NCI-H2107 treated with DMSO at 0.1 percent for 48 hours (cell line): ENCODE measurements at regions not wholly inside any gene's neighbourhood (a gene's known extent, or its start where the extent isn't known, plus 50 kb on each side); places are given as distances from the start of the nearest gene placed in this dataset.
"Not testable (repeated sequence)": the region's sequence is repeated elsewhere in the genome, so short reads cannot be mapped to it uniquely, and the experiment has no call there.

ENCODE experiments used
- DNase-seq: peaks from one replicate; lab custom pipeline; 2025; ENCODE audit not compliant: unreplicated experiment; lab: John Stamatoyannopoulos, UW

DNA sequence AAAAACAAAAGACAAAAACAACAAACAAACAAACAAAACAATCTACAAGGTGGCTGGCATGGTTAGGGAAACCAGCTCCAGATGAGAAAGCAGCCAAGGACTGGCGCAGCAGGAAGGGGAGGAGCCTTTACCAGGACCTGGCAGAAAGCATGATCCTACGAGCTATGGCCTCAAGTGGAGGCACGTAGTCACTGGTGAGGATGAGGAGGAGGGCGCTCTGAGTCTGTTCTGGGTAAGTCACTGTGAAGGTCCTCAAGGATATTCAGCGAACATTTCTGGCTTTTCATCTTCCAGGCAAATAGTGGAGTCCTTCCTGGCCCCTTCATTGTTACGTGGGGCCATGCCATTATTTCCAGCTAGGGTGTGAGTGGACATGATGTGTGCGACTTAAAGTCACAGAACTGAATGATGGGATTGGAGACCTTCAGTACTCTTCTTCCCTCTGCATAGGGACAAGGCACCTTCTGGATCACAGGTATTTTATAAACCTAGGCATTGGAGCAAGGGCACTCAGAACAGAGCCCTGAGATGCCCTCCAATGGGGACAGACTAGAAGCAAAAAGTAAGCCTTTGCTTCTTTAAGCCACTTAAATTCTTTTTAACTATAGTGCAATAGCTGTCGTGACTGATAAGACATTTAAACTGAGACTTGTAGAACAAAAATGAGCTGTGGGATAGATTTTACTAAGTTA lies 771.3 kb downstream of the RAB28 start:
- DNase-seq: no peak

DNA sequence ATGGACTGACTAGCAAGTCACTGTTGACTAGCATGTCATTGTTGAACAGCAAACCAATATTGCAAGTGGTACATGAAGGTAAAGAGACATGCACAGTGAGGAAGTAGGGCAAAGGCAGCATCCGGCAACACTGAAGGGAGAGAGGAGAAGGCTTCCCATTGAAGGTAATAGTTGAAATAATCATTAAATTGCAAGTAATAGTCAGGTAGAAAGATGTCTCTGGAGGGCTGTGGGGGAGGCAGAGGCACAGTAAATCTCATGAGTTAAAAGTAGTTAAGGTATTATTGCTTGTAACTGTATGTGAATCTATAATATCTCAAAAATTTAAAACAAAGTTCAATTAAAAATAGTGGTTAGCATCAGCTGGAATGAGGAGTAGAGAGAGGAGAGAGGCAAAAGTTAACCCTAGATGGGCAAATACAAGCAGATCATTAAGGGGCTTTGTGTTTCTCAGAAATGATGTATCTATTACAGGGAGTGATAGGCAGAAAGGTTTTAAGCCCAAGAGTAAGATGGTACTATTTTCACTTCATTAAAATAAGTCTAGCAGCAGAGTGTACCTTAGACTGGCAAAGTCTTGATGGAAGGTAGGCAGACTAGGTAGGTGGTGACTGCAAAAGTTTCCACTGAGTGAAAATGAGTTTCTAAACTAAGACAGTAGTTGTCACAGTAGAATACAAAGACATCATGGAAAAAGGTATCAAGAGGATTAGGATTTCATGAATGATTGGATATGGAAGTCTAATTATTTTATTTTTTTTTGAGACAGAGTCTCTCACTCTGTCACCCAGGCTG lies 776.6 kb downstream of the RAB28 start:
- no peak for DNase-seq

DNA sequence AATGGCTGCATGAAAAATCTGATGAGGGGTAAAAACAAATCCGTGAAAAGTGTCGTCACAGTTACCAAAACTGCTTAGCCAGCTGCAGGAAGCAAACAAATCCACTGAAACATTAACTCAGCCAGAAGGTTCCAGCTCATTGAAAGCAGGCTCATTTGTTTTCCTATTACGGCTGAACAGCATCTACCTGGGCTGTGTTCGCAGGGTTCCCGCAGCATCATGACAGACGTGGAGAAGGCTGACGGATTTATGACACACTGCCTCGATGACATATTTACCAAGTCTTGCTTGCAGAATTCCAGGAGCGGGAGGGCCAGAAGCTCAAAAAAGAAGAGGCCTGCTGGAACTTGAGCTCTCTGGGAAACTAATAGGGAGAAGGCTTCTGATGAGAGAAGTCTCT lies 781.1 kb downstream of the RAB28 start:
- no peak for DNase-seq

DNA sequence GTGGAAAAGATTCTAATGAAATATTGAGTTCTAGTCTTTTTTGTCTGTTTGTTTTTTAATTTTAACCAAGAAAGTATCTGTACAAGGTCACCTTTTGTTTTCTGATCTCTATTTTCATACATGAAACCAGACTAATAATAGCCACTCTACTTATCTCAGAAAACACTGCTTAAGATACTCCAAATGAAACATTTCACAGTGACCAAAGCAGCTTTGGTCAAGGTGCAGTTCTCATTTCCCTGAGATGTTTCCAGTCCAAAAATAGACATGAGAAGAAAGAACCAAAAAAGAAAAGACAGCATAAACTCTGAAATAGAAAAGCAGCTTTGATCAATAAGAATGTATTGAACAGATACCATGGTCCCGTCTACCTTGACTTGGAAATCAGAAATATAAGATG lies 782.8 kb downstream of the RAB28 start:
- no peak for DNase-seq

DNA sequence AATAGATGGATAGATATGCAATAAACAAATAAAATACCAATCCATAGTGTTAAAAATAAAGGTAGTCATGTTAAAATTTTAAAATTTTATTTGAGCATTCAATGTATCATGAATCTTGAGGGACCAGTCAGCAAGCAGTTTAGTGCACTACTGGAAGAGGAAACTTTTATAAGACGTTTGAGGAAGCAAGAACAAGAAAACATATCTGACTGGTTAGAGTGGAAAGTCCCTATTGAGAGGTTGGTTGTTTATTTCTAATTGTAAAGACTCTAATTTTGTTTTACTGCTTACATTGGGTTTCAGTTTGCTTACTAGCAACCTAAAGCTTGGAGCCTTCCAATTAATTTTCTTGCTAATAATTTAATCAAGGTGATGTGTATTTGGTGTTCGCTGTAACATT lies 786.2 kb downstream of the RAB28 start:
- no peak for DNase-seq

DNA sequence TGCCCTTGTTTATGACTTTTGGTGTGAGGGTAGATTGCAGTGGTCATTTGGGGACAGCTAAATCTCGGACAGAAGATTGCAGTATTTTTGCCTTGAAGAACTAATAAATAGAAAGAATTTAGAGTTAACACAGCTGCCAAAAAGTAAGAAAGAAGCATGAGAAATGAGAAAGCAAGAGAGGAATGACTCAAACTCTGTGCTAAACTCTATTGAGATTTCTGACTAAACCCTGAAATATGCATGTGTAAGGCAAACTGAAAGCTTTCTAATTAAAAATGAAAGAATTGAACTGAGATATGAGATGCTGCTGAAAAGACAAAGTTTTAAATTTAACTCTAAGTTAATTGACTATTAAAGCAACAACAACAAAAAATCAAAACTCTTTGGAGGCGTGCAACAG lies 791.3 kb downstream of the RAB28 start:
- no peak for DNase-seq

DNA sequence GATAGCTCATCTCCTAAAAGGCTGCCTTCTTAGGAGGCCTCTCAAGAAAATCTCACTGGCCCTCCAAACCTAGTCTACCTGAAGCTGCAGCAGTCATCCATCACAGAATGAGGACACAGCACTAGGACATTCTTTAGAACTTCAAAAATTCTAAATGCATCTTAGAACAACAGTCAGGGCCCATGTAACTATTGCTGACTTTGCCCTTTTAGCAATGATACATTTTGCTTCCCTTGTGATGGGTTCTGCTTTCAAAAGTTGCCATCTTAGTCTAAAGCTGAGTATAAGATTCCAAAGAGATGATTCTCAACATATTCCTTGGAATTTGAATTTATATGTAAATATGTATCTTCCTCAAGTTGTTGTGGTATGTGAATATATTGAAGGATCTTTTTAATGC lies 793.0 kb downstream of the RAB28 start:
- DNase-seq: no peak

DNA sequence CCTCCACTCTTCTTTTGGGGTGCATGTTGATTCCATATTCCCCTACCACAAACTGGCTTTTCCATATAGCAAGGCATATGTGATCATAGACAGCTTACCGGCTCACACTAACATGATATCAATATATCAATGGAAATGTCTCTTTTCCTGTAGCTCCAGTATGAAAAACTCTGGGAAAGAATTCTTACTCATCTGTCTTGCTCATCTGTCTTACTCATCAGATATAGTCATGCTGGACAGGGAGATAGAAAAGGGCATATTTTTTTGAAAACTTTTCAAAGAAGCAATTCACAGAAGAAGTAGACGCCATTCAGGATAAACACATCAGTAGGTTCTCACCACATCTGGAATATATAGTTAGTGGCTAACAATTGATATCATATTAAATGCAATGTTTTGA lies 794.7 kb downstream of the RAB28 start:
- DNase-seq: no peak

DNA sequence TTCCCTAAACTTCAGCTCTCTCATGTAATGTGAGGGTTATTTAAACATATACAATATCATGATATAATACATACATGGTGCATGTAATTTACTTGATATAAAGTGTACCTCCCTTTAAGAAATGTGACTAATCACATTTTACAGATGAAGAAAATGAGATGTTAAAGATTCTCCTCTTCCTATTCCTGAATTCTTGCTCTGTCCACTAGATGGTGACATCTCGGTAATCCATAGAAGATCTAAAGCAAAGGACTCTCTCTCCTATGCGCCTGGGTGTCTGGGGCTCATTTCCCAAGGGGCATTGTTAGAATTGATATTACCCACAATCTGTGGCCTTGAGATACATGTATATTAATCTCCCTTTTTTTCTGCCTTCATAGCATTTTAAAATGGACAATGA lies 804.9 kb downstream of the RAB28 start:
- no peak for DNase-seq

DNA sequence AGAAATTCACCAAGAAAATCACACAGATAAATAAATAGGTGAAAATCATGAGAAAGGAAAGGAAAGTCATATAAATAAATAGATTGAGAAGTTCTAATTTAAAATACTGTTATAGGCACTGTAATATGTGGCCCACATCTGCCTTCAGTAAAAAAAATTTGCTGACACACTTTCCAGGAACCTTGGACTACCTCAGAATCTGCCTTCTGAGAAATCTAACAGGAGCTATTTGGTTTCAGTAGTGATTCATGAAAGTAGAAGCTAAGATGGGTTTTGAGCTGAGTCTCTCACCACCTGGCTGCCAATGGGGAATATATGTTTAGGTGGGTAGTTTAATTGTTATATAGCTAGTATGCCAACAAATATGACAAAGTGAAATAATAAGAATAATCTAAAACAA lies 810.0 kb downstream of the RAB28 start:
- no peak for DNase-seq

DNA sequence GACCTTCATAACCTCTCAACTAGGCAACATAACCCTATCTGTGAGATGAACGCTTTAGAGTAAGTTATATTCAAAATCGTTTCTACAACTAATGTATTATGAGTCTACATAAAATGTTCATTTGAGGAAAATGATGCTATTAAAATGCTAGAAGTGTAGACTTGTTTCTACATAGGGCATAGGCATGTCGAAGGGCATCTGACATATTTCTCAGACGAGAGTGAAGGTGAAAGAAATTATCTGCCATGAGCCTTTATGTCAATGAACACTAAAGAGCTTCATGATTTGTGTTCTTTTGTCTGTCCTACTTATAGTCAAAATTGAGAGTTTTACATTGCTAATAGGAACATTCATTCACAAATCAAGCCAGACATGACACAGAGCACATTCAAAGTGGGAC lies 811.8 kb downstream of the RAB28 start:
- no peak for DNase-seq

DNA sequence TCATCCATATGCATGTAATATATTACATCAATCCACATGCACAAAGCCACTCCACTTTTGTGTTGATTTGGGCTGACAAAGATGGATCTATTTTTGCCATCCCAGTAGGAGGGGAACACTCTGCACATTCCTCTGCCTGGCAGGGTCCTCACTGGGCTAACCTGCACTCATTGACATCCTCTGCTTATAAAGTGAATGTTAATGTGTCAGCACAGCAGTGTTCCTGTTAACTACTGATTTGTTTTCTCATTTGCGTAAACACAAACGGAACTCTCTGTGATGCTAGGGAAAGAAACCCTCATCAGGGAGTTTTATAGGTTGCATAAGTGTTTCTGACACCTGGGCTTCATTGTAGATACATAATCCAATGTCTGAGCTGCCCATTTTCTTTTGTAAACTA lies 826.0 kb downstream of the RAB28 start:
- no peak for DNase-seq

DNA sequence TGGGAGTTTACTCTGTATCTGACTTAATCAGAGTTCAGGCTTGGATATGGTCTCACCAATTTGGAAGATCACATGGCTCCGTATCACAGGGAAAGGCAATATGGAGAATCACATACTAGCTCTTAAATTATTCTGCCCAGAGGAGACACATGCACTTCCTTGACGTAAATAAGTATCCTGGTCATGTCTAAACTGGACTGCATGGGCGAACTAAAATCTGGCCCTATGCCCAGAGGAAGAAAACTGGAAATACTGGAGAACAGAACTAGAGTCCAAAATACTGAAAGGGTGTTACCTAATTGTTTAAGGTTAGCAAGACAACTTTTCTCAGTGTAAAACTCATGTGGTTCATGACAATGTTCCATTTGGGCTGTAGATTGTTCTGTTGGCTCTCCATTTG lies 832.3 kb downstream of the RAB28 start:
- no peak for DNase-seq

DNA sequence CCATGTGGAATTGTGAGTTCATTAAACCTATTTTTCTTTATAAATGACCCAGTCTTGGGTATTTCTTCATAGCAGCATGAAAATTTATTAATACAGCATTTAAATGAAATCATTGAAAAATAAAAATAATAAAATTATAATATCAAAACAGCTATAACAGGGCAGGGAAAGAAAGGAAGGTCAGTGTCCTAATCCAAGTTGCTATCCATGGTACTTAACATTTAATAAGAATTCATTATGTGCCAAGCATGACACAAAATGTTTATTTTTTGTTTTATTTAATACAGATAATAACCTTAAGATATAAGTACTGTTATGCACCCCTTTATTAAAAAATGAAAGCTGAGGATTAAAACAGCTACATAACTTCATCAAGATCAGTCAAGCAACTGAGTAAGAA lies 838.4 kb downstream of the RAB28 start:
- DNase-seq: no peak

DNA sequence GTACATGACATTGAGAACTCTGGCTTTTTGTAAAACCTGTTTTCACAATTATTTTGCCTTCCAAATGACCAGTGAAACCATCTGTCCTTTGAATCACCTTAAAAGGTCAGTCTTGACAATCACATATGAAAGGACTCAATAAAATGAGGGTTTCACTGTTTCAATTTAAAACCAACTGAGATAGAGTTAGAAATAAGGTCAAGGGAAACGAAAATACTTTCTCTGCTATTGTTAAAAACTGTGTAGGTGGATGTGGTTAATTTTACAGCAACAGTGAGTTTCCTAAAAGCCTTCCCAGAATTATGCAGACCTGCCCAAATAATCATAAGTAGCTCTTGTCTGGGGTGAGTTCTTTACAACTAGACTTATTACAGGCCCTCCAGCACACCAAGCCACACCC lies 839.9 kb downstream of the RAB28 start:
- no peak for DNase-seq

DNA sequence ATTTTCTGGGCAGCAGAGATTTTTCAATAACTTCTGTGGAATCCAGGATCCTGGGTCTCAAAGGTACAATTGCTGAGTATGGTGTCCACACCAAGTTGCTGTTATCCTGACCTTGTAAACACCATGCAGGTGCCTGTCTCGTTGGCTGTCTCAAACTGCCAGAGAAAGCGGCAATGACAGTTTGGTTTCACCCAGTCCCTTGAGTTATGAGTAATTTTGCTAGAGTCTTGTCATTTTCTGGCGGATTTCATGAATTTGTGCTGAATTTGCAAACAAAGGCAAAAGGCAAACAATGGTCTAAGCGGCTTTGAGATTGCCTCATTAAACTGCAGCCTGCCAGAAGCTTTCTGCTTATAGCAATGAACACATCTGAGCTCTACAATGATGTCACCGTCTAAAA lies 847.9 kb downstream of the RAB28 start:
- DNase-seq: no peak

DNA sequence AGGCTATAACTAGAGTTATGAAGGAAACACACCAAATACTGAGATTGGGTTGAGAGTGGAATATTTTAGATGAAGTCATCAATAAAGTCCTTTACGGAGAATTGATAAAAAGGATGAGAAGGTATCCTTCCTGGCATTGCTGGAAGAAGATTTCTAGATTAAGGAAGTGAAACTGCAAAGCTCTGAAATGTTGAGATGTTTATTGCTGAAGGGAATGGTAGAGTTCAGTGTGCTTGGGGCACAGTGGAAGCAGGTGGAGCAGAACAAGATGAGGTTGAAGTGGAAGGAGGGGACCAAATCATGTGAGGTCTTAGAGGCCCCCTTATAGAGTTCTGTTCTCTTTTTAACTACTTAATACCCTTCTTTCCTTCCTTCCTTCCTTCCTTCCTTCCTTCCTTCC lies 848.5 kb downstream of the RAB28 start:
- DNase-seq: no peak

DNA sequence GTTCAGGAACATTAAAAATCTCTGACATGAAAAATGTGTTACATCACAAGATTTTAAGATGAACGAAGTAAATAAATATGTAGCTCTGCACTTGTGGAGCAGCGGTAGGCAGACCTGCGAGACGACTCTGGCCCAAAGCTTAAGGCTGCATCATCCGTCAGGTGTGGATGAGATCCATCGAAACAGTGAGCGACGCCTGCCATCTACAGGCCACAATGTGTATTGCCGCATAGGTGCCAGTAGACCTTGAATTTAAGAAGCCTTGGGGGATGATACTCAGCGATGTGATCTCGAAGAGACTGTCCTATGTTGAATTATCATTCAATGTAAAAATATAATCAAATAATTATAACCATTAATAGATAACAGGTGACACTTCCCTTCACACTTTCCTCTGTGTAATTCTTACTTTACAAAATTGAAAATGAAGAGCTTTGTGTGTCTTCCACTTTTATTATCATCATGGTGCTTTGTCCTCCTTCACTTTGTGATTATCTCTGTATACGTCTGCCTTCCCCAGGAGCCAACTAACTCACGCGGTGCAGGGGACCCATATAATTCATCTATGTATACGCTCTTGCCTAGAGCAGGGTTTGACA lies 851.0 kb downstream of the RAB28 start:
- peak; percentile 27 for DNase-seq

DNA sequence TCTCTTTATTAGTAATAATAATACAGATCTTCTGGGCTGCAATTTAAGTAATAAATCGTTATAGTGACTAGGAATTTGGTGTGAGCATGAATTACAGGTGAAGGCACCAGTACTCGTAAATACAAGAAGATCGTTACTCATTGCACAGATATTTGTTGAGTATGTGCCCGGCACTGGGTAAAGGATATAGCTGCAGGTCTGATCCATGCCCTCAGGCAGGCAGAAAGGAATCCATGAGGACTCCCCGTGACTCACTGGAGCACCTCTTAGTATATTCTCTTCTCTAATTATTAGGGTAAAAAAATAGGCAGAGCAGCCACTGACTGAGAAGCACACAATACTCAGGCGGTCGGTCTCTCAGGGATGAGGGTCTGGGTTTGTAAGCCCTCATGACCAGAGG lies 868.3 kb downstream of the RAB28 start:
- DNase-seq: no peak

DNA sequence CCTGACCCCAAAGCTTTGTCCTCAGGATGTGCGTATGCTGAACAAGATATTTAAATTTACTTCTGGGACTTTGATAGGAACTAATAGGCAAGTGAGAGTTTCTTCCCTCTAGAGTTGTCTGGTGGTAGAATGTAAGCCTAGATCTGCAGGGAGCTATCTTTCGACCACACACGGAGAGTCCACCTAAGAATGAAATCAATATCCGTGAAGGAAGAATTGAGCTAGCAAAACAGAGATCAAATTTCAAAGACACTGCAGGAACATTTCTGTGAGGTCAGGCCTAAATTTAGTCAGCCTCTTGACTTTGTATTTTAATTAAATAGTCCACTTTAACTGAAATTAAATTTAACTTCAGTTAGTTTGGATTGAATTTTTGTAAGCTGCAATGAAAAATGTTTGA lies 871.3 kb downstream of the RAB28 start:
- DNase-seq: no peak

DNA sequence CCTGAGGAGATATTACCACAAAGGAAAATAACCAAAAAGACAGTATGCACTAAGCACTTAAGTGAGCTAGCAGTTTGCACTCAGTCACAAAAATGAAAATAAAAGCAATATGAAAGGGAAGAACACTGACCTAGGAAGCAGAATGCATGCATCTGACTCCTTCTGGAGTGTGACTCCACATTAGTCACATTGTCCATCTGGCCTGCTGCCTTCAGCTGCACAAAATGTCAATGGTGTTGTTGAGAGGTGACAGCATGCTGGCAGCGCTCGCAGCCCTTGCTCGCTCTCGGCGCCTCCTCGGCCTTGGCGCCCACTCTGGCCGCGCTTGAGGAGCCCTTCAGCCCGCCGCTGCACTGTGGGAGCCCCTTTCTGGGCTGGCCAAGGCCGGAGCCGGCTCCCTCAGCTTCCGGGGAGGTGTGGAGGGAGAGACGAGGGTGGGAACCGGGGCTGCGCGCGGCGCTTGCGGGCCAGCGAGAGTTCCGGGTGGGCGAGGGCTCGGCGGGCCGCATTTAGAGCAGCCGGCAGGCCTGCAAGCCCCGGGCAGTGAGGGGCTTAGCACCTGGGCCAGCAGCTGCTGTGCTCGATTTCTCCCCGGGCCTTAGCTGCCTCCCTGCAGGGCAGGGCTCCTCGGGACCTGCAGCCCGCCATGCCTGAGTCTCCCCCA lies 874.8 kb downstream of the RAB28 start:
- not testable (repeated sequence) for DNase-seq

DNA sequence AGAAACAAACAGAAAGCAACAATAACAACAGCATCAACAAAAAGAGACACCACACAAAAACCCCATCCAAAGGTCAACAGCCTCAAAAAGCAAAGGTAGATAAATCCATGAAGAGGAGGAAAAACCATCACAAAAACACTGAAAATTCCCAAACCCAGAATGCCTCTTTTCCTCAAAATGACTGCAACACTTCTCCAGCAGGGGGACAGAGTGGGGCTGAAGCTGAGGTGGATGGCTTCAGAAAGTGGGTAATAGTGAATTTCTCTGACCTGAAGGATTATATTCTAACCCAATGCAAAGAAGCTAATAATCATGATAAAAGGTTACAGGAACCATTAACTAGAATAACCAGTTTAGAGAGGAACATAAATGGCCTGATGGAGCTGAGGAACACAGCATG lies 888.2 kb downstream of the RAB28 start:
- DNase-seq: no peak
